HG03520 (cell line): ENCODE measurements at regions not wholly inside any gene's neighbourhood (a gene's known extent, or its start where the extent isn't known, plus 50 kb on each side); places are given as distances from the start of the nearest gene placed in this dataset.
"Not testable (repeated sequence)": the region's sequence is repeated elsewhere in the genome, so short reads cannot be mapped to it uniquely, and the experiment has no call there.

Experiments
- ATAC-seq: cut with Tn5 transposase; IDR thresholded peaks from one replicate; pipeline ENCODE4 v1.9.1; 2021; ENCODE audit warnings: mild to moderate bottlenecking, moderate library complexity; ENCODE audit not compliant: unreplicated experiment

DNA sequence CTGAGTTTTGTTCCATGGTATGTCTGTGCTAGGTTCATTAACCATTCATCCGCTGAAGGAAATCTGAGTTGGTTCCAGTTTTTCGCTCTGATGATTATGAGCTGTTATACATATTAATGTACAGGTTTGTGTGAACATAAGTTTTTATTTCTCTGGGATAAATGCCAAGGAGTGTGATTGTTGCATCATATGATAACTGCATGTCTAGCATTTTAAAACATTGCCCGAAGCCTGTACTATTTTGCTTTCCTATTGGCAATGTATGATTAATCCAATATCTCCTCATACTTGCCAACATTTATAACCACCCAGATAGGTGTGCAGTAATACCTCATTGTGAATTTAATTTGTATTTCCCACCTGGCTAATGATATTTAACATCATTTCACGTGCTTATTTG lies 322.7 kb downstream of the ZNF326 start:
- ATAC-seq: no peak

DNA sequence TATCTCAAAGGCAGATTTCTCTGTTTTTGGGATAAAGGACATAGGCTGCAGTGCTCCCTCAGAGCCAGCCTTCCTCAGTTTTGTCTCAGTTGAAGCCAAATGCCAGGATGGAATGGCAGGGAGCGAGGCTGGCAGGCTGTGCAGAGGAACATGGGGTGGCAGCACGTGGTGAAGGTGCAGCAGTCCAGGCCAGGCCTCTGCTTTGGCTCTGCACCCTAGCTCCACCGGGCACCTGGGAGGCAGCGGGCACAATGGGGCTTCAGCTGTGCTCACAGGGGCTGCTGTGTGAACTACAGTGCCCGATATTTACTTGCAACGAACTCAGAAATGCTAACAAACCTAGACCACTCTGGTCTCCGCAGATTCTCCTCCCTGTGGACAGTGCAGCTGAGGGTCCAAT lies 319.6 kb downstream of the ZNF326 start:
- no peak for ATAC-seq

DNA sequence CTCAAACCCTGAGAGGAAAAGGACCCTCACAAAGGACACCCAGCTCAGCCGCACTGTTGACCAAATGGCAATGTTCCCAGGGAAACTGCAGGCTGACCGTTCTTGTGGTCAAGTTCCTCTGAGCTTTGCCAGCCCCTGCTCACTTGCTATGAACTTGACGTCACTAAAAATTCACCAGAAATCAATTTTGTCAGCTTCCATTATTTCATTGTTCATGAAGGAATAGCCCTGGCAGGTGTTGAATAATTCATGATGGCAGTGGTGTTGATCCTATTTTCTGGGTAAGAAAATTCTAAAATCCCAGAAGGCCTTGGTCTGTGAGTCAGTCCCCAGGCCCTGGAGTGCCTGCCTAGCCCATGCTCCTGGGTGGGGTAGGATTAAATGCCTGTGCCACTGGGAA lies 318.9 kb downstream of the ZNF326 start:
- ATAC-seq: no peak

DNA sequence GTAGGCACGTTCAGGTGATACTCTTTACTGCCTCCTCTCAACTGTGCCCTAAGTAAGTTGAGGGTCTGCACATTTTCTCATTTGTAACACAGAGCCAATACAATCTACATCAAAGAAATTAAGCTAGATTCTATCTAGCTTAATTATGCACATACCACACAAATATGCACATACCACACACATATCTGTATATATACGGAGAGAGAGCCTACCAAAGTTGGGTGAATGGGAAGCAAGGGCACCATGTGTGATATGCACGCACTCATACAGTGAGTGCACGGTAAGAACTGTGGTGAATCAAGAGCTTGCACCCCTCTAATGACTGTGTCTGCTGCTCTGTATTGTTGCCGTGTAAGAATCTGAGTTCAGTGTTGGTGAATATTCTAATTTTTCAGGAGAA lies 314.9 kb downstream of the ZNF326 start:
- no peak for ATAC-seq

DNA sequence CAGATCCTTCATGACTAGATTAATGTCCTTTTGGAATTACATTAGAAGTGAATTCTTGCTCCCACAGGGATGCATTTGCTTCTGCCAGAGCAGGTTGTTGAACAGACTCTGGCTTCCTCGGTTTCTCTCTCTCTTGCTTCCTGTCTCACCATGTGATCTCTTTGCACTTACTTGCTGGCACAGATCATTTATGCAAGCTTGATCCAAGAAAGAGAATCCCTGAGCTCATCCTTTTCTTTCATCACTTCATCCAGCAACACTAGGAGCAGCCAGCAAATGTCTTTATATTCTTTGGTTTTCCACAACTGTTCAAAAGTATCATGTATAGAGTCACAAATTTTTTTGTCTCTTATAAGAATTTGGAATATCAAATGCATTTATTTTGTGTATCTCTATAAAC lies 313.5 kb downstream of the ZNF326 start:
- no peak for ATAC-seq

DNA sequence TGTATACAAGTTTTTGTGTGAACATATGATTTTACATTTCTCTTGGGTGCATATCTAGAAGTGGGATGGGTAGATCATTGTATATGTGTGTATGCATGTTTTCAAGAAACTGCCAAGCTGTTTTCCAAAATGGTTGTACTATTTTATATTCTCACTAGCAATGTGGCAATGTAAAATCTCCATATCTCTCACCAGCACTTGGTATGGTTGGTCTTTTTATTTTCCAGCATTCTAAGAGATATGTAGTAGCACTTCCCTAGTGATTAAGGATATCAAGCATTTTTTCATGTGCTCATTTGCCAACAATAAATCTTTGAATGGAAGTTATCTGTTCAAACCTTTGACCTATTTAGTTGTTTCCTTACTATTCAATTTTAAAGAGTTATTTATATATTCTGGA lies 310.7 kb downstream of the ZNF326 start:
- no peak for ATAC-seq

DNA sequence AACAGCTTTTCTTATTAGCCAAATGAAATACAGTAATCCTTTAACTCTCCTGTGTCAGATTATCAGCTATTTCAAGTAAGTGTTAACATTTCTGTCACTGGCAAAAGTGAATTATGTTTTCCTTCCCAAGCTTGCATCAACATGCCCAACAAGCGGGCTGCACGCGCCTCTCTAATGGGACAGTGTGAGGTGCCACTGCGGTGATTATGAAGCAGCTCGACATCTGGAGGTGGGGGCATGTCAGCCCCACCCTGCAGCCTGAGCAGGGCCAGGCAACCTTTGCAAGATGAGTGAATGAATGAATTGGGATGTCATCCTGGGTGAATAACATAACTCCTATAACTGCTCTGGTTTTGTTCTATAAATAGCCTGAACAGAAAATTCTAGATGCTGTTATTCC lies 301.4 kb downstream of the ZNF326 start:
- no peak for ATAC-seq

DNA sequence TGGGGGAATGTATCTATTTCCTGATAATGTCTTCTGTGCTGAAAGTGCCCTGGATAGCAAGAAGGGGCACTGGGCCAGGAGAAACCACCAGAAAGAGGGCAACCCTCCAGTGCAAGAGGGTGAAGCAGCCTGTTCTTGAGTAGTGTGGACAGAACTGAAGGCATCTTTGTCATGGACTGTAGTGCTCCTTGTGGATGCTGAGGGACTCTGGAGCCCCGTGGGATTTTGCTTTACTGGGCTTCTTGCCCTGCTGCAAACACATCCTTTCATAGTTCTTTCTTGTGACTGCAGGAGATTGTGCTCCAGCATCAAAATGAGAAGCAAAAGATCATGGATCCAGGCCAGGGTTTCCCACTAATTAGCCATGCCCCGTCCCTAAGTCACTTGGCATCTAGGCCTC lies 300.6 kb downstream of the ZNF326 start:
- ATAC-seq: no peak

DNA sequence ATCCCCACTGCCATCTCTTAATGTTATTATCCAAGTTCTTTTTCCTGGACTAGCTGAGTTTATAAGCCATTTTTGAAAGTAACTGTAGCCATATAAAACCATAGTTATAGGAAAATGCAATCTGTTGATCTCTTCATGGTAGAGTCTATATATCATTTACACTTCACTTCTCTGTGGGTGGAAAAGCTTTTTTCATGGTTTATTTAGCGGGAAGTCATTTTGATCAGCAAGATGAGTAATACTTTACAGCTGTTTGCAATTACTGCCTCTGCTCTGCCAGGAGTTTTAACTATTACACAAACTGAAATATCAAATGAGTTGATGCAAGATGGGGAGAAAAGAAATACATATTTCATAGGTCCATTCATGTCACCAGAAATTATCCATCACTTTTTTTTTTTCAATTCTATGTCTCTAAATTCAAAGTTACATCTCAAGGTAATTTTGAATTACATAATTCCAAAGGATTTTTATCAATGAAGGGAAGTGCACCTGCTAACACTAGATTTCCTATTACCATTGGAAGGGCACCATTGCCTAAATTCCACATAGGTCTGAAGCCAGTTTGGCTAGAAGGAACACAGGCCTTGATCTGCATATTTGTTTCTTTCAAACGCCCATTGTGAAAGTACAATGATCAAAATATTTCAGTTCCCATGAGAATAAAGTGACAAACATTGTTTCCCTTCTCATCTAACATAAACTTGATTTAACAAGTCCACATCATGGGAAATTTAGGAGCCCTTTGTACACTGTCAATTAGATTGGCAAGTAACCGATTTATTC lies 296.7 kb downstream of the ZNF326 start:
- no peak for ATAC-seq

DNA sequence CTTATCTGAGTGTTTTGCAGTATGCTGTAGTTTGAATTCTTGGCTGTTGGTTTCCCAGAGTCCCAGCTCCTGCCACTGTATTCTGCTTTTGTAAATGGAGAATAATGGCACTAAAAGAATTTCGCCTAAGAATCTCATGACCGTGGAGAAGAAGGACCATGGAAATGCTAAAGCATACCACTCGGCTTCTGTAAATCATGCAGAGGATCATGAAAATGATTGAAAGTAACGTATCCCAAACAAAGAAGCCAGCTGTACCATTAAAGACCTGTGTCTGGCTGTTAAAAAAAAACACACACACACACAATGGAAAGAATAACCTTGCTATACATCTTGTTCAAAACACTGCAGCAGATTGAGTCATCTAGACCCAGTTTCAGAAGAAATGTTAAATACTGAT lies 287.9 kb downstream of the ZNF326 start:
- ATAC-seq: no peak

DNA sequence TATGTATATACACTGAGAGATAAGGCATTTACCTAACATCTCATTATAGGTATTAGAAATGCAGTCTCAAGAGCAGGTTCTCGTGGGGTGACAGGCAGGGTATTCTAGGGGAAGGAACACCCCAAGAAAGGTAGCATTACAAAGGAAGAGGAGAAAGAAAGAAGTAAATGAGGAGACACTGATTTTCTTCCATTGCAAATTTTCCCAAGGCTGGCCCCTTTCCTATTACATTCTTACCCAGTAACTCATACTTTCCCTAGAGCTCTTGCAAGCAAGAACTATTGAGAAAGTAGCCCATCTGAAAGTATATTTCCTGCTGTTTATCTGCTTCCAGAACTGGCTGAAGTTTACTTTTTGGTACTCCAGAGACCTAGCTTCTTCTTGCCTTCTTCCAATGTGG lies 287.0 kb downstream of the ZNF326 start:
- not testable (repeated sequence) for ATAC-seq

DNA sequence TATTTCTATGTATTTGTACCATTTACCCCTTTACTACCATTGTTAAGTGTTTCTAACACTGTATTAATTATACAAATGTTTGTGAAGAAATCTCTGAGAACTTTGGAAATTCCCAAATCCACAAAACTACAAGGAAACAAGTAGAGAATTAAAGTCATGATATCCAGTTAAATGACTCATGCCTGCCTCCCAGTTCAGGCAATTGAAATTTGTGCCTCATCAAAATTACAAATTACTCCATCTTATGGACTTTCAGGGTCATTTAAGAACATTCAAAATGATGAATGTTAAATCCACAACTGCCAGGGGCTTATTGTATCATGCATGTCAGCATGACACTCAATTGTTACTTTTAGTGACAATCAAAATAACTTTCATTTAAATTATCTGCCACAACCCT lies 282.4 kb downstream of the ZNF326 start:
- no peak for ATAC-seq

DNA sequence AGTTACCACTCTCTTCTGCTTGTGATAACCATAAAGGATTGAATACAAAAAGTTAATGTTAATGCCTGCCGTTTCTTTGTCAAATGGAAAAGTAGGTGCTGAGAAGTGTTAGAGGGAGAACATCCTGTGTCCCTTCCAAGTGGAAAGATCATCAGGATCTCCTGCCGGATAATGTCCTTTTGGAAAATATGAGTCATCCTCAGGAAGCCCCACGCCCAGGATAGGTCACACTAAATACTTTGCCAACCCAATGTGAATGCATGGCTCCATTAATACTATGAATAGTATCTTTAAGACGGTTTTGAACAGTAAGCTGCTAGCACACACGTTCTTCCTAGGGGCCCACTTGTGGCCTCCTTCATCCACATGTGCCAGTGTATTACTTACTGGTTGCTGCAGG lies 279.5 kb downstream of the ZNF326 start:
- no peak for ATAC-seq

DNA sequence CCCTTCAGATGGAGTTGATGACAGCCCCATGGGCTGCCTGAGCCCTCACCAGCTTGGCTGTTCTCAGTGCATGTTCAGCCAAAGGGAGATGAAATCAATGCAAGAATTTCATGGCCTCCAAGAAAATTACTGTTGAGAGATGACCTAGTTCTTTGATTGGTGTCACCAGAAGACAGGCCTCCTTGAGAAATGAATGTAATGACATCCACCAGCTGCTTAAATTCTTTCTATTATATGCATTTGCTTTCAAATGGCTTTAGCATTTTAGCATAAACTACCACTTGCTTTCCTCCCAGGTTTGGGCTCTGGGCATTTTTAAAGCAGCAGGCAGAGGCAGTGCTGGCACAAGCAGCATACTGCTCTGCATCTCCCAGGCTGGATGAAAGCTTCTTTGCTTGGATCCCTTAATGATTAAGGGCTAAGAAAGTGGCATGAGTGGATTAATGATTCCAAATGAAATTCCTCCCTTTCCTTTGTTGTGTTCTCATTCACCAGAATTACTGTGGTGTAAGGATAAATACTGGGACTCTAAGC lies 278.4 kb downstream of the ZNF326 start:
- no peak for ATAC-seq

DNA sequence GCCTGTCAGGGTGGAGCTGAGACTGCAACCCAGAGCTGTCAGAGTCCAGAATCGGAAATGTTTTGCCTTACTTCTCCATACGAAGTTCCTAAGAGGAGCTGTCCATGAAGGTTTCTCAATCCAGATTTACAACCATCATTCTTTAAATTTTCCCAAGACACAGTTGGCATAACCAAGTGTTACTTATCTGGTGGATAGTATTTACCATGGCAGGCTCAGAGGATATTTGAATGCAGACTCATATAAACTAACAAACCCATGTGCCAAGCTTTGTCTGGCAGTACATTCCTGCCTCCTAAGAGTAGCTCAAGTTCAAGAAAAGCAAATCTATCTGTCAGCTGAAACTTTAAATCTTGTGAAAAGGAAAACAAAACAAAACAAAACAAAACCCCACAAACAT lies 267.9 kb downstream of the ZNF326 start:
- no peak for ATAC-seq

DNA sequence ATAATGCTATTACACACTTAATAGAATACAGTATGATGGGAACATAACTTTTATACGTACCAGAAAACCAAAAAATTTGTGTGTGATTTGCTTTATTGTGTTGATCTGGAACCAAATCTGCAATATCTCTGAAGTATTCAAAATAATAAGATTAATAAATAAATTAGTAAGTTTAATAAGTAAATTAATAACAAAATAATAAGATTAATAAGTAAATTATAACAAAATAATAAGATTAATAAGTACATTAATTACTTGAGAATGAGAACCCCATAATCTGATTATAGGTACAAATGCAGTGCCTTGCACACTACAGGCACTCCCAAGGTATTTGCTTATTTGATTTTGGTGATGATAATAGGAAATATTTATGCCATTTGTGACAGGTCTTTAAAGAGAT lies 267.4 kb downstream of the ZNF326 start:
- no peak for ATAC-seq

DNA sequence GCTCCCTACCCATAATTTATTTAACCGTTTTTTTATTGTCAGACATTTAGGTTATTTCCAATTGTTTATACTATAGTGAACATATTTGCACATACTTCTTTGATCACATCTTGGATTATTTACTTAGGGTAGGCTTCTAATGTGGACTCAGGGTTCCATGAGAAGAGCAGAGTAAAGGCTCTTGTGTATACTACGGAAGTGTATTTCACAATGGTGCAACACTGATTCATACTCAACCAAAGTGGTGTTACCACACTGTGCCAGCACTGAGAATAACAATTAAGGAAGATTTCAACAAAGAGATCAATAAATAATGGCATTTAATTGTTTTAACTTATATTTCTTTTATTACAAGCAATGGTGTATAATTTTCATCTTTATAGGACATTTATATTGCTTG lies 251.2 kb downstream of the ZNF326 start:
- ATAC-seq: no peak

DNA sequence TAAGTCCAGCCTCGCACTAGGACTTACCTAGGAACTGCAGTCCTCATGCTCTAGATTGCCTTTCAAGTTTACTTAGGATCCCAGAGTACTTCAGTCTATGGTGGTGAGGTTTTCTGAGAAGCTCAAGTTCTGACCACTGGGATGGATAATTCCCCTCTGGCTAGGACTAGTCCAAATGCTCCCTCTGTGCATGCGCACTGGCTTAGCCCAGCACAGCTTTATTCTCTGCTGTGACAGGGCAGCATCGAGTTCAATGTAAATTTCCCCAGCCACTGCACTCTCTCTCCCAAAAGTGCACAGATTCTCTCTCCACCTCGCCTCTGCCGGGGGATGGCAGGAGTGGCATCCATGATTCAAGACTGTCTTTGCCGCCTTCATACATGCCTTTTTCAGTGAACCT lies 241.6 kb downstream of the ZNF326 start:
- ATAC-seq: no peak

DNA sequence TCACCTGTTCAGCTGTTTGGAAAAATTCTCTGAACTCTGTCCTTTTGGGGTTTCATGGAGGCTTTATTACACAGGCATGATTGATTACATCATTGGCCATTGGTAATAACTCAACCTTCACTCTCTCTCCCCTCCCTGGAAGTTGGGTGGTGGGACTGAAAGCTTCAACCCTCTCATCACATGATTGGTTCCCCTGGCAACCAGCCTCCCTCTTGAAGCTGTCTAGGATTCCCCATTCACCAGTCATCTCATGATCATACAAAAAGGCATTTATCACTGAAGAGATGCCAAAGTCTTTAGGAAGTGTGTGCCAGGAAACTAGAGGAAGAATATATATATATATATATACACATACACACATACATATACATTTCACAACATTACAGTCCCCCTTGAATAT lies 228.5 kb downstream of the ZNF326 start:
- ATAC-seq: no peak

DNA sequence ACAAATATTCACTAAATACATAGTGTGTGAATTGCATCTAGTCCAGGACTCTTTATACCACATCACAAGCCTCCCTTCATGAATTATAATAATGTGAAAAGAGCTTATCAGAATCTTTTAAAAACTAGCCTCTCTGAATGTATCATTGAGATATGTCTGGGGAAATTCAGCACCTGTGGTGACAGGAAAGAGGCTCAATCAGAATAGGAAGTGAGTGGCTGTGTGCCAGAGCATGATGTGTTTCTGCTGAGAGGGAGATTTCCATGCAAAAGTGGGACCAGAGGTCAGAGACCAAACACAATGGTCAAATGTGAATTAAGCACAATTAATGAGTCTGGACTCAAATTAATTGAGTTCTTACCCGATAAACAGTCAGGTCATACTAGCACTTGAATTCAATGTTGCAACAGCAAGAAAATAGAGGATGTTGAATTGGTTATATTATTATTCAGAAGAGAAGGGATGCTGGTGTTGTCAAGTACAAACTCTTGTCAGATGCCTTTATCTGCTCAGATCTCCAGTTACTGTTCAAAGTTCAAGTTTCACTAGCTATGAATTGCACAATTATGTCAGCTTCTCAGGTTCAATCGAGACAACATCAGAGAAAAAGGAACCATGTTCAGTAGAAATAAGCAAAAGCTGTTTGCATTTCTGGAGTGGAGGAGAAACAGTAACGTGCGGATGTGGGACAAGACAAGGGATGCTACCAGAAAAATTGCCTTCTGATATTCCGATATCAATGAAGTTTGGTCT lies 226.2 kb downstream of the ZNF326 start:
- no peak for ATAC-seq

DNA sequence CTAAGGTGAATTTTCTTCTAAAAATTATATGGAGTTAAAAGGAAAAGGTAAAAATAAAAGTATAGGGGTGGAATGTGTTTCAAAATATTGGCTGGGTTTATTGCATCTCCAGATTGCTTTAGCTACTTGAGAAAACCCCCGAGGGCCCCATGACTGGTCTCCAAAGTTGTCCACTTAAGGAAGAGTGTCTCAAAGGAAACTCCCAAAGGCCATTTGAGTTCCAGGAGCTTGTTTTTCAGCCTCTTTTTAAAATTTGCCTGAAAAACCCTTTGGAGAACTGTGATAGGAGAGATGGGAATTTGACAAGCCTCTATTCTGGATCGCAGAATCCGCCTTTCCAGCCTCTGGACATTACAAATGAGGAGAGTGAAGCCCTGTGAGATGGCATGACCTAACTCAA lies 225.6 kb downstream of the ZNF326 start:
- no peak for ATAC-seq

DNA sequence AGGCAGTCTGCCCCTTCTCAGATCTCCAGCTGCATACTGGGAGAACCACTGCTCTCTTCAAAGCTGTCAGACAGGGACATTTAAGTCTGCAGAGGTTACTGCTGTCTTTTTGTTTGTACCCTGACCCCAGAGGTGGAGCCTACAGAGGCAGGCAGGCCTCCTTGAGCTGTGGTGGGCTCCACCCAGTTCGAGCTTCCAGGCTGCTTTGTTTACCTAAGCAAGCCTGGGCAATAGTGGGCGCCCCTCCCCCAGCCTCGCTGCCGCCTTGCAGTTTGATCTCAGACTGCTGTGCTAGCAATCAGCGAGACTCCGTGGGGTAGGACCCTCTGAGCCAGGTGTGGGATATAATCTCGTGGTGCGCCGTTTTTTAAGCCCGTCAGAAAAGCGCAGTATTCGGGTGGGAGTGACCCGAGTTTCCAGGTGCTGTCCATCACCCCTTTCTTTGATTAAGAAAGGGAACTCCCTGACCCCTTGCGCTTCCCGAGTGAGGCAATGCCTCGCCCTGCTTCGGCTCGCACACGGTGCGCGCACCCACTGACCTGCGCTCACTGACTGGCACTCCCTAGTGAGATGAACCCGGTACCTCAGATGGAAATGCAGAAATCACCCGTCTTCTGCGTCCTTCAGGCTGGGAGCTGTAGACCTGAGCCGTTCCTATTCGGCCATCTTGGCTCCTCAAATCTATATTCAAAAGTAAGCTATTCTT lies 224.4 kb downstream of the ZNF326 start:
- not testable (repeated sequence) for ATAC-seq
